ENCODE measurements at regions not wholly inside any gene's neighbourhood (a gene's known extent, or its start where the extent isn't known, plus 50 kb on each side); places are given as distances from the start of the nearest gene placed in this dataset.
"Not testable (repeated sequence)": the region's sequence is repeated elsewhere in the genome, so short reads cannot be mapped to it uniquely, and the experiment has no call there.

GRCh38 chr18:11357678-11358077 lies 208.3 kb upstream of the PIEZO2 start:
- no peaks in the 10 kb centered on the region for H3K36me3 ChIP-seq
- intact Hi-C loops (cut with DNase I) = no loop called here
- peaks cover 0 to 9% (median 0%) of the 10 kb centered on the region in 12 donors for H3K9me3 ChIP-seq
- no peak overlapping the region for H3K27ac ChIP-seq
- no peaks in the 10 kb centered on the region for H3K27me3 ChIP-seq
- no peaks in the 10 kb centered on the region for H3K4me1 ChIP-seq
- DNase-seq (no peak), ATAC-seq (no peak)
- WGBS, 4 donors = 79 to 90% (median 86%) methylated on average over 1 of the region's 1 CpG
- TF ChIP-seq CTCF (IDR thresholded peaks at IDR 0.05) = no peak
- no peak for TF ChIP-seq POLR2A (IDR thresholded peaks at IDR 0.05)
- H3K4me3 ChIP-seq = no peak overlapping the region

- H3K27ac ChIP-seq; H3K27me3 ChIP-seq; ATAC-seq; H3K36me3 ChIP-seq; H3K4me1 ChIP-seq; intact Hi-C loops (cut with DNase I); H3K4me3 ChIP-seq: not testable (repeated sequence)
- H3K9me3 ChIP-seq = peaks cover 0 to 54% (median 16%) of the 10 kb centered on the region in 12 donors
- peak in 1 of 5 donors; percentile 52 for DNase-seq
- WGBS, 4 donors = 84 to 95% (median 86%) methylated on average over 9 to 18 of the region's 18 CpGs
Observed at GRCh38 chr18:11344576-11344975, 195.2 kb upstream of the PIEZO2 start.

DNA sequence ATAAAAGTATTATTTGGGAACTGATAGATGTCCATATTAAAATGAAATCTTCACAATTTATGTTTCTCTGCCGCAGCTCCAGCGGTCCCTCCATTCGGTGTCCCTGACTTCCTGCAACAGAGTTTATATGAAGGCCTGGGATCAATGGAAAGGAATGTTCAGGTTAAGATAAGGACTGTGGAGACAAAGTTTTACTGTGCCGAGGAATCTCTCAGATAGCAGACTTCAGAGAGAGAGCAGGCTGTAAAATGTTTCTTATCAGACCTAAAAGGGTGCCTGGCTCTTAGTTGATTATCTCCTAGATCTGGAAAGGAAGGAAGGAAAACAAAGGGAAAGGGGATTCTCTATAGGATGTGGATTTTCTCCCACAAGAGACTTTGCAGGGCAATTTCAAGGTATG lies 193.7 kb upstream of the PIEZO2 start:
- Histone ChIP-seq H3K27me3 (no peaks in the 10 kb centered on the region), H3K36me3 (no peaks in the 10 kb centered on the region), H3K9me3 (peaks cover 0 to 45% (median 13%) of the 10 kb centered on the region in 12 donors), H3K4me3 (no peak overlapping the region), H3K4me1 (no peaks in the 10 kb centered on the region), H3K27ac (no peak overlapping the region)
- intact Hi-C loops (cut with DNase I) = no loop called here
- DNase-seq = no peak
- WGBS, 4 donors = 67 to 75% (median 71%) methylated on average over 4 of the region's 4 CpGs
- TF ChIP-seq POLR2A (IDR thresholded peaks at IDR 0.05) = no peak
- TF ChIP-seq CTCF (IDR thresholded peaks at IDR 0.05) = no peak
- no peak for ATAC-seq

DNA sequence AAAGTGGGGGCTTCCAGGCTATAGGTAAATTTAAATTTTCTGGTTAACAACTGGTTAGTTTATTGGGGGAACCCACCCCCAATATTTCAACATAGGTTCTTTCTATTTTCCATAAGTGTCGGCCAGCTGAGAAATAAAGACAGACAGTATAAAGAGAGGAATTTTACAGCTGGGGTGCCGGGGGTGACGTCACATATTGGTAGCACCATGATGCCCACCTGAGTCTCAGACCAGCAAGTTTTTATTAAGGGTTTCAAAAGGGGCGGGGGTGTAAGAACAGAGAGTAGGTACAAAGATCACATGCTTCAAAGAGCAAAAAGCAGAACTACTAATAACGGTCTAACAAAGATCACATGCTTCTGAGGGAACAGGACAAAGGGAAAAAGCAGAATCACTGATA lies 192.7 kb upstream of the PIEZO2 start:
- DNase-seq; H3K4me1 ChIP-seq; H3K36me3 ChIP-seq; H3K27me3 ChIP-seq; H3K27ac ChIP-seq; ATAC-seq; H3K4me3 ChIP-seq; intact Hi-C loops (cut with DNase I): not testable (repeated sequence)
- WGBS, 4 donors = 85 to 92% (median 86%) methylated on average over 5 of the region's 5 CpGs
- peaks cover 0 to 35% (median 6%) of the 10 kb centered on the region in 12 donors for H3K9me3 ChIP-seq

GRCh38 chr18:11339188-11339775 lies 189.9 kb upstream of the PIEZO2 start:
- Histone ChIP-seq H3K9me3 (peaks cover 0 to 21% (median 0%) of the 10 kb centered on the region in 12 donors), H3K4me1 (no peaks in the 10 kb centered on the region), H3K36me3 (no peaks in the 10 kb centered on the region), H3K27ac (no peak overlapping the region), H3K4me3 (no peak overlapping the region), H3K27me3 (no peaks in the 10 kb centered on the region)
- intact Hi-C loops (cut with DNase I) = no loop called here
- ATAC-seq = no peak
- DNase-seq = no peak
- TF ChIP-seq POLR2A (IDR thresholded peaks at IDR 0.05) (no peak), CTCF (IDR thresholded peaks at IDR 0.05) (no peak)
